ENCODE measurements at regions not wholly inside any gene's neighbourhood (a gene's known extent, or its start where the extent isn't known, plus 50 kb on each side); places are given as distances from the start of the nearest gene placed in this dataset.

DNA sequence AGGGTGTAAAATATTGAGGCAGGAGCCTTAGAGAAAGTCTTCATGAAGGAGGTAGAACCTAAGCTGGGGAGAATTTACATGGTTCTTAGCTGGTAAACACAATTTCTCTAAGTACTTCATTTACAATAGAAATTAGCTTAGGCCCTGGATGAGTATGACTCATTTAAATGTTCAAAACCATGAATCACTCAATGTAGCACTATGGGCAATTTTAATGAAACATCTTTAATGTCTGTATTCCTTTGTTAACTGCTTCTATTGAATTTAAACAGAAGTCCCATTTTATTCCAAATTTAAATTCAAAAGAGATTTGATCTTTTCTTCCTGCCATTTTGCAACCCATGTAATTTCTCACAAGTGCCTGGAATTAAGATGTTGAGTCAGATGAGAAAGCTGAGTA, 252.1 kb downstream of the RFC3 start:
- Histone ChIP-seq H3K27ac (no peak overlapping the region), H3K9me3 (peaks cover 0 to 4% (median 0%) of the 10 kb centered on the region in 3 donors), H3K36me3 (no peaks in the 10 kb centered on the region), H3K4me1 (no peaks in the 10 kb centered on the region), H3K27me3 (no peaks in the 10 kb centered on the region), H3K4me3 (no peak overlapping the region)
- TF ChIP-seq POLR2A (IDR thresholded peaks at IDR 0.05) (no peak), EP300 (IDR thresholded peaks at IDR 0.05) (no peak), POLR2AphosphoS5 (IDR thresholded peaks at IDR 0.05) (no peak)
- TF ChIP-seq, protein P1, sequence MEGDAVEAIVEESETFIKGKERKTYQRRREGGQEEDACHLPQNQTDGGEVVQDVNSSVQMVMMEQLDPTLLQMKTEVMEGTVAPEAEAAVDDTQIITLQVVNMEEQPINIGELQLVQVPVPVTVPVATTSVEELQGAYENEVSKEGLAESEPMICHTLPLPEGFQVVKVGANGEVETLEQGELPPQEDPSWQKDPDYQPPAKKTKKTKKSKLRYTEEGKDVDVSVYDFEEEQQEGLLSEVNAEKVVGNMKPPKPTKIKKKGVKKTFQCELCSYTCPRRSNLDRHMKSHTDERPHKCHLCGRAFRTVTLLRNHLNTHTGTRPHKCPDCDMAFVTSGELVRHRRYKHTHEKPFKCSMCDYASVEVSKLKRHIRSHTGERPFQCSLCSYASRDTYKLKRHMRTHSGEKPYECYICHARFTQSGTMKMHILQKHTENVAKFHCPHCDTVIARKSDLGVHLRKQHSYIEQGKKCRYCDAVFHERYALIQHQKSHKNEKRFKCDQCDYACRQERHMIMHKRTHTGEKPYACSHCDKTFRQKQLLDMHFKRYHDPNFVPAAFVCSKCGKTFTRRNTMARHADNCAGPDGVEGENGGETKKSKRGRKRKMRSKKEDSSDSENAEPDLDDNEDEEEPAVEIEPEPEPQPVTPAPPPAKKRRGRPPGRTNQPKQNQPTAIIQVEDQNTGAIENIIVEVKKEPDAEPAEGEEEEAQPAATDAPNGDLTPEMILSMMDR (IDR thresholded peaks at IDR 0.05): no peak
- ATAC-seq: no peak

DNA sequence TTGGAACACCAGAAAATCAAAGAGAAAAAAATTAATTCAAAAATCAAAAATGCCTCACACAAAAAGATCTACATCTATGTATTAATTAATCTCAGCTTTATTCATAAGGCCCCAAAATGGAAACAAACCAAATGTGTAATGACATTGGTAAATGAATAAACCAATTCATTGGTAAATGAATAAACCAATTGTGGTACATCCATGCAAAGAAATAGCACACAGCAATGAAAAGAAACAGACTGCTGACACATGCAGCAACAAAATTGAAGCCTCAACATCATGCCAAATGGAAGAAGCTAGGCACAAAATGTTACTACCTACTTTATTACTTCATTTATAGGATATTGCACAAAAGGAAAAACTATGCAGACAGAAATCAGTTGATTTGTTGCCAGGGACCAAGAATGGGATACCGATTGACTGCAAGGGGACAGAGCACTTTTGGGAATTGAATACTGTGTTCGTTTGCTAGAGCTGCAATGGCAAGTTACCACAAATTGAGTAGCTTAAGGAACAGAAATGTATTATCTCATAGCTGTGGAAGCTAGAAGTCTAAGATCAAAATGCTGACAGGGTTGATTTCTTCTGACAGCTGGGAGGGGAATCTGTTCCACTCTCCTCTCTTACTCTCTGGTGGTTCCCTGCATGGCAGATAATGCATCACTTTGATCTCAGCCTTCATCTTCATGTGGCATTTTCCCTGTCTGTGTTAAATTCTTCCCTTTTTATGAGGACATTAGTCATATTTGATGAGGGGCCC, 252.8 kb downstream of the RFC3 start:
- no peak overlapping the region for H3K27ac ChIP-seq
- ATAC-seq: no peak
- peaks cover 0 to 4% (median 0%) of the 10 kb centered on the region in 3 donors for H3K9me3 ChIP-seq
- H3K4me3 ChIP-seq: no peak overlapping the region
- no peak for TF ChIP-seq EP300 (IDR thresholded peaks at IDR 0.05)
- TF ChIP-seq POLR2A (IDR thresholded peaks at IDR 0.05): no peak
- TF ChIP-seq POLR2AphosphoS5 (IDR thresholded peaks at IDR 0.05): no peak
- TF ChIP-seq, protein P1 (IDR thresholded peaks at IDR 0.05): no peak
- H3K4me1 ChIP-seq: no peaks in the 10 kb centered on the region
- no peaks in the 10 kb centered on the region for H3K36me3 ChIP-seq
- no peaks in the 10 kb centered on the region for H3K27me3 ChIP-seq
- 72 to 94% methylated on average over 2 of the region's 2 CpGs for WGBS, 2 donors (ENCODE audit: low coverage in 1 of 2)

DNA sequence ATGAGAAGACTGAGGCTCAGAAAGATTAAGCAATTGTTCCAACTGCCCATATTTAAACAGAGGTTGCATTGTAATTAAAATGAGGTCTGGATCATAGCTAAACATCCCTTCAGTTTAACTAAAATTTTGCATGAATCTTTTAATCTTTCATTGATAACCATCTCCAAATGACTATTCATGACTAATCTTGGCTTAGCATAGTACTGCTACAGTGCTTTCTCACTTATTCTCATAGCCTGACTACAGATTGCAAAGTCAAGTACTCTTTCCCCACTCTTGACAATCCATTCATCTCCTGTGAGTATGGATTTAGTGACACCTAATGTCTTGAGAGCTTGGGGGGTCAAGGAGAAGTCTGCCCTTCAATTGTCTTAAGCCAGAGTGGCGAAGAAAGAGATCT, 258.4 kb downstream of the RFC3 start:
- H3K27ac ChIP-seq: no peak overlapping the region
- peaks cover 0 to 9% (median 0%) of the 10 kb centered on the region in 3 donors for H3K4me1 ChIP-seq
- TF ChIP-seq EP300 (IDR thresholded peaks at IDR 0.05) (no peak), POLR2A (IDR thresholded peaks at IDR 0.05) (no peak), POLR2AphosphoS5 (IDR thresholded peaks at IDR 0.05) (no peak)
- TF ChIP-seq, protein P1 (IDR thresholded peaks at IDR 0.05): no peak
- peaks cover 0 to 4% (median 0%) of the 10 kb centered on the region in 3 donors for H3K9me3 ChIP-seq
- H3K27me3 ChIP-seq: no peaks in the 10 kb centered on the region
- WGBS, 2 donors (ENCODE audit: low coverage in 1 of 2): 86% methylated on average over 1 of the region's 1 CpG; no CpG with 5 or more reads in 1 of the 2 donors
- ATAC-seq: no peak
- no peaks in the 10 kb centered on the region for H3K36me3 ChIP-seq
- no peak overlapping the region for H3K4me3 ChIP-seq

DNA sequence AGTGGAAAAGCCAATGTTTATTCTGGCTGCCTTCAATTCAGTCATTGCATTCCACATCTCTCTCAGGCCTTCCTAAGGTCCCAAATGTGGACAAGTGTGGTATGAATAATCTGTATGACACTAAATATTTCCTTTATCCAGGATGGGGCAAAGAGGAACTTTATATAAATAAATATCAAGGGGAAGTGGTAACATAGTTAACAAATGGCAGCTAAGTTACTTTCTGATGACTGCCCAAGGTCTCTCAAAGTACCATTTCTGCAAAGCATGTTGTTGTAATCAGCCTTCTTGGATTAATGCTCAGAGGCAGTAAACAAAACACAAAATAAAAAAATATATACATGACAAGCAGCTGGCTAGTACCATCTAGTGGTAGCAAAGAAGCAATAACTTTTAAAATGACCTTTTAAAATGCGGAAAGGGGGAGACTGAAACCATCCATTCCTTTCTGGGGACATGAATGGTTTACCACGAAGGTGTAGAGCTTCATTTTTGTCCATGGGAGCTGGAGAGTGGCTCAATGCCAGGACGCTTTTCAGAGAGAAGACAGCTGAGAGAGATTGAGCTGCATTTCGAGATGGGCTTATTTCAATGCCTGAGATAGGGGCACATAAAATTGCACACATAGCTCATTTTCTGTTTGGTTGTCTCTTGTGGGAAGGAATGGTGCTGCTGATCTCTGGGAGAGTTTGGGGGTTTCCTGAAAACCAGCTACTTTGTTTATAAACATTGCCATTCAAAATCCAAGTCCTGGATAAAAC, 259.2 kb downstream of the RFC3 start:
- Histone ChIP-seq H3K4me1 (peaks cover 0 to 9% (median 0%) of the 10 kb centered on the region in 3 donors), H3K27ac (no peak overlapping the region), H3K27me3 (no peaks in the 10 kb centered on the region), H3K36me3 (no peaks in the 10 kb centered on the region), H3K4me3 (no peak overlapping the region), H3K9me3 (peaks cover 0 to 4% (median 0%) of the 10 kb centered on the region in 3 donors)
- WGBS, 2 donors (ENCODE audit: low coverage in 1 of 2): 15 to 28% methylated on average over 4 of the region's 4 CpGs
- no peak for ATAC-seq
- TF ChIP-seq POLR2AphosphoS5 (IDR thresholded peaks at IDR 0.05): no peak
- TF ChIP-seq, protein P1 (IDR thresholded peaks at IDR 0.05): peak; percentile 29 to 60 (median 46)

Data from gastroesophageal sphincter (tissue), 4 donors.